Uterus (tissue), 3 donors: ENCODE measurements at regions not wholly inside any gene's neighbourhood (a gene's known extent, or its start where the extent isn't known, plus 50 kb on each side); places are given as distances from the start of the nearest gene placed in this dataset.

Source experiments
- DNase-seq, 2 donors: peaks; one replicate each; pipeline ENCODE4 v3.0.0-alpha.2; 2019 to 2020
- H3K27ac ChIP-seq, 2 donors: fragments of 200-600 bp; sonication (generic); 1 replicate in 1 of 2; 2 replicates in 1 of 2; pipeline ENCODE4 v1.5.1; 2016 to 2018
- H3K27me3 ChIP-seq, 2 donors: fragments of 200-600 bp; sonication (generic); one replicate each; pipeline ENCODE4 v1.5.1; 2018 to 2019; ENCODE audit warnings: control low read depth in 1 of 2
- H3K36me3 ChIP-seq, 2 donors: fragments of 200-600 bp; sonication (generic); one replicate each; pipeline ENCODE4 v1.5.1; 2019; ENCODE audit warnings: control low read depth in 1 of 2
- H3K4me1 ChIP-seq, 2 donors: fragments of 200-600 bp; sonication (generic); one replicate each; pipeline ENCODE4 v1.5.1; 2018 to 2019; ENCODE audit warnings: control low read depth in 1 of 2
- H3K4me3 ChIP-seq, 2 donors: fragments of 200-600 bp; sonication (generic); 1 replicate in 1 of 2; 2 replicates in 1 of 2; pipeline ENCODE4 v1.5.1; 2018 to 2019; ENCODE audit warnings: mild to moderate bottlenecking in 1 of 2
- H3K9me3 ChIP-seq, 2 donors: fragments of 200-600 bp; sonication (generic); one replicate each; pipeline ENCODE4 v1.5.1; 2019; ENCODE audit warnings: control low read depth in 1 of 2
- POLR2A ChIP-seq, 2 donors: fragments of 450-650 bp; IDR thresholded peaks; one replicate each; pipeline ENCODE4 v1.6.1; 2016; ENCODE audit warnings: antibody characterized with exemption in 2 of 2, mild to moderate bottlenecking in 1 of 2, moderate library complexity in 1 of 2
- intact Hi-C: fragments of 100-400 bp; cut with DNase I; formaldehyde crosslinking; loops from one replicate; pipeline ENCODE4 v1.15.1; 2023; ENCODE audit warnings: low total_unique reads
- TF ChIP-seq, protein P1 (sequence below), 4 experiments: fragments of 200-600 bp in 2 of 4; fragments of 450-650 bp in 2 of 4; sonication (generic) in 2 of 4; IDR thresholded peaks; one replicate each; pipeline ENCODE4 v1.5.1; 2016 to 2019; ENCODE audit warnings: antibody characterized with exemption in 4 of 4, mild to moderate bottlenecking in 2 of 4, moderate library complexity in 1 of 4
- donor health status: DM: yes; HTN: yes; CAD: no.

- H3K9me3 ChIP-seq, result no peaks in the 10 kb centered on the region
- no peaks in the 10 kb centered on the region for H3K36me3 ChIP-seq
- no peaks in the 10 kb centered on the region for H3K4me1 ChIP-seq
- intact Hi-C loops, result no loop called here
- no peak overlapping the region for H3K27ac ChIP-seq
- DNase-seq, result no peak
- TF ChIP-seq POLR2A (IDR thresholded peaks at IDR 0.05), result no peak
- TF ChIP-seq, protein P1, sequence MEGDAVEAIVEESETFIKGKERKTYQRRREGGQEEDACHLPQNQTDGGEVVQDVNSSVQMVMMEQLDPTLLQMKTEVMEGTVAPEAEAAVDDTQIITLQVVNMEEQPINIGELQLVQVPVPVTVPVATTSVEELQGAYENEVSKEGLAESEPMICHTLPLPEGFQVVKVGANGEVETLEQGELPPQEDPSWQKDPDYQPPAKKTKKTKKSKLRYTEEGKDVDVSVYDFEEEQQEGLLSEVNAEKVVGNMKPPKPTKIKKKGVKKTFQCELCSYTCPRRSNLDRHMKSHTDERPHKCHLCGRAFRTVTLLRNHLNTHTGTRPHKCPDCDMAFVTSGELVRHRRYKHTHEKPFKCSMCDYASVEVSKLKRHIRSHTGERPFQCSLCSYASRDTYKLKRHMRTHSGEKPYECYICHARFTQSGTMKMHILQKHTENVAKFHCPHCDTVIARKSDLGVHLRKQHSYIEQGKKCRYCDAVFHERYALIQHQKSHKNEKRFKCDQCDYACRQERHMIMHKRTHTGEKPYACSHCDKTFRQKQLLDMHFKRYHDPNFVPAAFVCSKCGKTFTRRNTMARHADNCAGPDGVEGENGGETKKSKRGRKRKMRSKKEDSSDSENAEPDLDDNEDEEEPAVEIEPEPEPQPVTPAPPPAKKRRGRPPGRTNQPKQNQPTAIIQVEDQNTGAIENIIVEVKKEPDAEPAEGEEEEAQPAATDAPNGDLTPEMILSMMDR (IDR thresholded peaks at IDR 0.05), result no peak
- H3K4me3 ChIP-seq, result no peak overlapping the region
- no peaks in the 10 kb centered on the region for H3K27me3 ChIP-seq
Observed at GRCh38 chr14:87351007-87351406, 642.0 kb downstream of the GALC start.

- no peaks in the 10 kb centered on the region for H3K4me1 ChIP-seq
- no peaks in the 10 kb centered on the region for H3K9me3 ChIP-seq
- H3K4me3 ChIP-seq, result no peak overlapping the region
- no peaks in the 10 kb centered on the region for H3K27me3 ChIP-seq
- intact Hi-C loops, result no loop called here
- TF ChIP-seq, protein P1 (IDR thresholded peaks at IDR 0.05), result no peak
- TF ChIP-seq POLR2A (IDR thresholded peaks at IDR 0.05), result no peak
- DNase-seq, result no peak
- H3K36me3 ChIP-seq, result no peaks in the 10 kb centered on the region
- no peak overlapping the region for H3K27ac ChIP-seq
Observed at GRCh38 chr14:87349921-87350320, 643.1 kb downstream of the GALC start.

GRCh38 chr14:87343652-87344051, 649.3 kb downstream of the GALC start:
- Histone ChIP-seq H3K4me3 (no peak overlapping the region), H3K27ac (no peak overlapping the region), H3K36me3 (no peaks in the 10 kb centered on the region), H3K27me3 (no peaks in the 10 kb centered on the region), H3K4me1 (no peaks in the 10 kb centered on the region), H3K9me3 (no peaks in the 10 kb centered on the region)
- intact Hi-C loops, result no loop called here
- TF ChIP-seq, protein P1 (IDR thresholded peaks at IDR 0.05), result no peak
- no peak for DNase-seq

DNA sequence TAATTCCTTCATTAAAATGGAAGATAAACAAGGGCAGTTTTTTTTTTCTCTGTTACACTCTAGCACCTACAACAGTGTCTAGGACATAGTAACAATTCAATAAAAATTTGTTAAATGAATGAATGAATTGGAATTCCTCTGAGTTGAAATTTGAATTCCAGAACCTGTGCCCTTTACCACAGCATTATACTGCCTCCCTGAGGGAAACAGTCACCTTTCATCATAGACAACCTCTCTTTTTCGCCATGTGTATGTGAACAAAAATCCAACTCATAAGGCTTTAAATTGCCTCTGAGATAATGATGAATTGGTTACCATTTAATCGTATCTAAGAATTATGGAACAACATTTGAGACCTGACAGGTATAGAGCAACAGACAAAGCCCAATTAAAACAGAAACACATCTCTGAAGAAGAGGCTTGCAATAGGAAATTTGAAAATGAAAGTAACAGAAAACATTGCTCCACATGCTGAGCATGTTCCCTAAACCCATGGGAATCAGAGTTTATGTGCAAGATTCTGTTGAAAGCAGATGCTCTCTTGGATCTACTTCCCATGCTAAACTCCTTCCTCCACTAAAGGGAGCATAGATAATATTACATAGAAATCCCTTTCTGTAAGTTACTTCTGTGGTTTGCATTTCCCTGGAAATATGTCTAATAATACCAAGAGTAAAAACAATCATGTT, 657.8 kb downstream of the GALC start:
- H3K27me3 ChIP-seq, result no peaks in the 10 kb centered on the region
- intact Hi-C loops, result no loop called here
- no peaks in the 10 kb centered on the region for H3K9me3 ChIP-seq
- H3K36me3 ChIP-seq, result no peaks in the 10 kb centered on the region
- no peak for TF ChIP-seq POLR2A (IDR thresholded peaks at IDR 0.05)
- TF ChIP-seq, protein P1 (IDR thresholded peaks at IDR 0.05), result no peak
- no peak overlapping the region for H3K4me3 ChIP-seq
- H3K4me1 ChIP-seq, result no peaks in the 10 kb centered on the region
- peak overlapping the region in 1 of 2 donors; percentile 28 for H3K27ac ChIP-seq
- no peak for DNase-seq

GRCh38 chr14:87331991-87332390, 661.0 kb downstream of the GALC start:
- no peak for TF ChIP-seq POLR2A (IDR thresholded peaks at IDR 0.05)
- TF ChIP-seq, protein P1 (IDR thresholded peaks at IDR 0.05), result no peak
- intact Hi-C loops, result no loop called here
- Histone ChIP-seq H3K36me3 (no peaks in the 10 kb centered on the region), H3K4me3 (no peak overlapping the region), H3K27me3 (no peaks in the 10 kb centered on the region), H3K27ac (no peak overlapping the region), H3K9me3 (no peaks in the 10 kb centered on the region), H3K4me1 (no peaks in the 10 kb centered on the region)
- DNase-seq, result no peak
